RWPE2 (cell line): ENCODE measurements at regions not wholly inside any gene's neighbourhood (a gene's known extent, or its start where the extent isn't known, plus 50 kb on each side); places are given as distances from the start of the nearest gene placed in this dataset.
"Not testable (repeated sequence)": the region's sequence is repeated elsewhere in the genome, so short reads cannot be mapped to it uniquely, and the experiment has no call there.

Experiments
- ATAC-seq: fragments of 200-7000 bp; cut with Tn5 transposase; 3 replicates; pipeline ENCODE4 v1.9.1; 2021; ENCODE audit warnings: low read depth
- DNase-seq: peaks from one replicate; pipeline ENCODE4 v3.0.0-alpha.2; 2020; ENCODE audit warnings: low spot score
- H3K27ac ChIP-seq: fragments of 450-650 bp; 2 replicates; pipeline ENCODE4 v1.5.1; 2017; ENCODE audit warnings: mild to moderate bottlenecking; ENCODE audit not compliant: poor library complexity, severe bottlenecking
- H3K27me3 ChIP-seq: fragments of 250-450 bp; sonication (Bioruptor Pico); 2 replicates; pipeline ENCODE4 v1.5.1; 2021; ENCODE audit warnings: mild to moderate bottlenecking, moderate library complexity; ENCODE audit not compliant: insufficient read depth, poor library complexity, severe bottlenecking
- H3K36me3 ChIP-seq: fragments of 250-450 bp; sonication (Bioruptor Pico); 2 replicates; pipeline ENCODE4 v1.5.1; 2020; ENCODE audit warnings: low read depth, mild to moderate bottlenecking, moderate library complexity
- H3K4me1 ChIP-seq: fragments of 250-450 bp; sonication (Bioruptor Pico); 2 replicates; pipeline ENCODE4 v1.5.1; 2021; ENCODE audit warnings: mild to moderate bottlenecking, moderate library complexity; ENCODE audit not compliant: insufficient read depth, poor library complexity, severe bottlenecking
- H3K4me3 ChIP-seq: fragments of 250-450 bp; sonication (Bioruptor Pico); 2 replicates; pipeline ENCODE4 v1.5.1; 2021; ENCODE audit warnings: mild to moderate bottlenecking, moderate library complexity; ENCODE audit not compliant: severe bottlenecking
- H3K9me3 ChIP-seq: fragments of 250-450 bp; sonication (Bioruptor Pico); 2 replicates; pipeline ENCODE4 v1.5.1; 2021; ENCODE audit warnings: mild to moderate bottlenecking, moderate library complexity; ENCODE audit not compliant: severe bottlenecking
- CTCF ChIP-seq: fragments of 450-650 bp; IDR thresholded peaks from one replicate; pipeline ENCODE4 v1.5.1; 2017; ENCODE audit warnings: mild to moderate bottlenecking, moderate library complexity; ENCODE audit not compliant: poor library complexity, severe bottlenecking

- H3K27ac ChIP-seq, result no peak overlapping the region
- no peaks in the 10 kb centered on the region for H3K4me1 ChIP-seq
- no peaks in the 10 kb centered on the region for H3K9me3 ChIP-seq
- H3K27me3 ChIP-seq, result no peaks in the 10 kb centered on the region
- TF ChIP-seq CTCF, result no peak
- no peak overlapping the region for H3K4me3 ChIP-seq
- no peak for DNase-seq
- no peaks in the 10 kb centered on the region for H3K36me3 ChIP-seq
- ATAC-seq, result no peak
Measured at GRCh38 chr5:62829604-62829986, 251.0 kb downstream of the LRRC70 start.

GRCh38 chr5:62828742-62829603, 250.4 kb downstream of the LRRC70 start:
- H3K9me3 ChIP-seq, result no peaks in the 10 kb centered on the region
- ATAC-seq, result no peak
- no peaks in the 10 kb centered on the region for H3K36me3 ChIP-seq
- no peak overlapping the region for H3K4me3 ChIP-seq
- no peaks in the 10 kb centered on the region for H3K27me3 ChIP-seq
- no peak for TF ChIP-seq CTCF
- H3K4me1 ChIP-seq, result no peaks in the 10 kb centered on the region
- DNase-seq, result no peak
- H3K27ac ChIP-seq, result no peak overlapping the region

- H3K27ac ChIP-seq, result no peak overlapping the region
- H3K27me3 ChIP-seq, result no peaks in the 10 kb centered on the region
- no peaks in the 10 kb centered on the region for H3K36me3 ChIP-seq
- ATAC-seq (no peak), DNase-seq (no peak)
- no peaks in the 10 kb centered on the region for H3K9me3 ChIP-seq
- no peak overlapping the region for H3K4me3 ChIP-seq
- TF ChIP-seq CTCF, result no peak
- H3K4me1 ChIP-seq, result no peaks in the 10 kb centered on the region
Measured at GRCh38 chr5:62825623-62826220, 247.1 kb downstream of the LRRC70 start.

GRCh38 chr5:62824936-62825335, 246.3 kb downstream of the LRRC70 start:
- Histone ChIP-seq H3K27ac (no peak overlapping the region), H3K9me3 (no peaks in the 10 kb centered on the region), H3K4me3 (no peak overlapping the region), H3K4me1 (no peaks in the 10 kb centered on the region), H3K36me3 (no peaks in the 10 kb centered on the region), H3K27me3 (no peaks in the 10 kb centered on the region)
- no peak for TF ChIP-seq CTCF
- ATAC-seq (no peak), DNase-seq (no peak)

- ATAC-seq, H3K4me3 ChIP-seq, DNase-seq, H3K4me1 ChIP-seq, H3K27me3 ChIP-seq, H3K9me3 ChIP-seq, H3K36me3 ChIP-seq, H3K27ac ChIP-seq: not testable (repeated sequence)
Measured at GRCh38 chr5:62817043-62817442, 238.4 kb downstream of the LRRC70 start.
